HG03064 (cell line): ENCODE measurements at regions not wholly inside any gene's neighbourhood (a gene's known extent, or its start where the extent isn't known, plus 50 kb on each side); places are given as distances from the start of the nearest gene placed in this dataset.

Source experiments
- ATAC-seq: cut with Tn5 transposase; IDR thresholded peaks from one replicate; pipeline ENCODE4 v1.9.1; 2021; ENCODE audit warnings: low read depth; ENCODE audit not compliant: unreplicated experiment

DNA sequence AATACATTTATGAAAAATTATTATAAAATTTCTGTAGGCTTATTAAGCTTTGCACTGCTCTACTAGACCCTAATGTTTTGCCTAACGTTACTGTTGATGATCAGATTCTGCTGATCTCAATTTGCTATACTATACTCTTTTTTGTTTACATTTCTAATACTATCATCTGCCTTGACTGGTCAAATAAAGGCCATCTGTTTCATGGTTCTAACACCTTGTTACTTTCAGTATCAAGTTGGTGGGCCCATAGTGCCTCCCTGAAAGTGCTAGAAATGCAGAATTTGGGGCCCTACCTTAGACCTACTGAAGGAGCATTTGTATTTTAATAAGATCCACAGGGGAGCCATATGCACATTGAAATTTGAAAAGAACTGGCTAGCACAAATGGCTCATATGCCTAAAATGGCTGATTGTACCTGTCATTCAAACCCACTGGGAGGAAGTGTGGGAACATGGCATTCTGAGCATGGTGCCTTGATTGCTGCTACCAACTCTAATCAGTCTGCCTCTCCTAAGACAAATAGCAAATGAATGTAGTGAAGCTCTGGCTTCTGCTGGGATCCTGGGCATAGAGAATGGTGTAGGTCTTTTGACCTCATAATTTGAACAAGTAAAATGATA, 199.1 kb upstream of the BTBD3 start:
- no peak for ATAC-seq

GRCh38 chr20:11719153-11719552, 198.5 kb upstream of the BTBD3 start:
- no peak for ATAC-seq

- no peak for ATAC-seq
Measured at GRCh38 chr20:11721411-11721810, 196.3 kb upstream of the BTBD3 start.

- ATAC-seq, result no peak
Measured at GRCh38 chr20:11724097-11724496, 193.6 kb upstream of the BTBD3 start.

- ATAC-seq, result no peak
Measured at GRCh38 chr20:11726026-11726425, 191.7 kb upstream of the BTBD3 start.

DNA sequence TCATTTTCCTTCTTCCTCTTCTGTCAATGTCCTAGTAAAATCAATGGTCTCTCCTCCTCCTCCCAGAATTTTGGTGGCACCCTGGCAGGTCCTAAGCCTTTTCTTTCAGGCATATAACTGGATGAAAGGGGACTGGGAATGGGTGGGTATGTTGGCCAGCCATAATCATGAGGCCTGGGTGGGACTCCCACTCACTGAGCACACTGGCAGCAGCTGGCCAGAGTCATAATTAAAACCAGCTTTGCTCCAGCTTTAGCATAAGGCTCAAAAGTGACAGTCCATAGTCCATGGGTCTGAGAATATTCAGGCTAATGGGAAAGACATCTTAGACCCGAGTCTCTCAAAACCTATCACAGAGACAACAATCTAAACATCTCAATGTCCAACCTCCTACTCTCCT, 190.0 kb upstream of the BTBD3 start:
- no peak for ATAC-seq

GRCh38 chr20:11728937-11729336, 188.8 kb upstream of the BTBD3 start:
- no peak for ATAC-seq

- no peak for ATAC-seq
Measured at GRCh38 chr20:11729806-11730205, 187.9 kb upstream of the BTBD3 start.

DNA sequence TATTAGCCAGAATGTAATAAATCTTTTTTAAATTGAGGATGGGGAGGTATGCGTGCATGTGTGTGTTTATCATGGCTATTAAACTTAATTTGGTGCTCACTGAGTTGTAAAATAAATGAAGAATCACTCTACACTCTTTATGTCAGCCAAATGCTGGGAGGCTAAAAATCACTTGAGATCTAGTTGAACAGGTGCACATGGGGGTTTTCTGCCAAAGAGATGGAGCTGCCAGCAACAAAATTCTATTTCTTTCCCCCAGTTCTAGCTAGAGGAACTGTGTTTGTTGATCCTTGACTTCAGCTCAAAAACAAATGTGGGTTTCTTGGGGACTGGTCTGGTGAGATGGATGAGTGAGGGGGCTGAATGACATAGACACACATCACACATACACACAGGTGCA, 183.3 kb upstream of the BTBD3 start:
- no peak for ATAC-seq

GRCh38 chr20:11738852-11739251, 178.8 kb upstream of the BTBD3 start:
- ATAC-seq, result no peak

GRCh38 chr20:11740975-11741374, 176.7 kb upstream of the BTBD3 start:
- ATAC-seq, result no peak

DNA sequence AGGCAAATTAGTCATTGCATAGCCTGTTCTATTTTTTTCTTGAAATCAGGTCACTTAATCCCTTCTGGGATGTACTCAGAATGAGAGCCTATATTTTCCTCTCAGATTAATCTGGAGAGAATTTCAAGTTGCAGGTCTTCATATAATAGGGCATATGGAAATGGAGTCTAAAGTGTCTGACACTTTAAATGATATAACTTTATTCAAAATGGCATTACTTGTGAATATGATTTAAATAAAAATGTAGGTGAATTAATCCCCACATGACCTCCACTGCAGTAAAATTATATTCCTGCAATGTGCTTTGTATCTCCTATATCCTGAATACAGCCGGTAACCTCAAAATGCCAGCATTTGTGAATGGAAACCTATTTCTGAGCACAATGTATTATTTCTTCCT, 172.5 kb upstream of the BTBD3 start:
- no peak for ATAC-seq

DNA sequence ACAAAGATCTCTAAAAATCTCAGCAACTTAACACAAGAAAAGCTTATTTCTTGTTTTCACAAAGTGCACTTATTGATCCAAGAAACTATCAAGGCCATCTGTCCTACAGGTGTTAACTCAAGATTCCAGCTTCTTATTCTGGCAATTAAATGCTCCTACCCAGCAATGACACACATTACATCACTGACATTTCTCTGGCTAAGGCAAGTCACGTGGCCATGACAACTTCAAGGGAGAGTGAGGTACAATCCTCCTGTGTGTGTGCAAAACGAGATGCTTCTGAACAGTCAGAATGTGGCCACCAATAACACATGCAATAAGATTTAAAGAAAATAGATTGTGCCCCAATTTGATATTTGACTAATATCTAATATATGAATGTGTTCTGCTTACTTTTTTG, 169.3 kb upstream of the BTBD3 start:
- ATAC-seq, result no peak

DNA sequence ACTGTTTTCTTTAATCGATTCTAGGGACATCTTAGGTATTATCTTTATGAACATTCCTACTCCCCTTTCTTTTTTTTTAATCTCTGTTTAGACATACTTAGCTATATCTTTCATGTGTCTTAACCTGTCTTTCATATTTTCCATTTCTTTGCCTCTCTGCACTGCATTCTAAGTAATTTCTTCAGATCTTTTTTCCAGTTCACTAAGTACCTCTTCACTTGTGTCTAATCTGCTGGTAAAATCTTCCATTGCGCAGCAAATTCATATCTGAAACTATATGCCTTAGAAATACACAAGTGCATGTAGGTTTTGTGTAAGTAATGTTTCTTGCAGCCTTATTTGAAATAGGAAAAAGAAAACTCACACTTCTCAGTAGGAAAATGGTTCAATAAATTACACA, 165.4 kb upstream of the BTBD3 start:
- ATAC-seq, result no peak

GRCh38 chr20:11753155-11753554, 164.5 kb upstream of the BTBD3 start:
- no peak for ATAC-seq

DNA sequence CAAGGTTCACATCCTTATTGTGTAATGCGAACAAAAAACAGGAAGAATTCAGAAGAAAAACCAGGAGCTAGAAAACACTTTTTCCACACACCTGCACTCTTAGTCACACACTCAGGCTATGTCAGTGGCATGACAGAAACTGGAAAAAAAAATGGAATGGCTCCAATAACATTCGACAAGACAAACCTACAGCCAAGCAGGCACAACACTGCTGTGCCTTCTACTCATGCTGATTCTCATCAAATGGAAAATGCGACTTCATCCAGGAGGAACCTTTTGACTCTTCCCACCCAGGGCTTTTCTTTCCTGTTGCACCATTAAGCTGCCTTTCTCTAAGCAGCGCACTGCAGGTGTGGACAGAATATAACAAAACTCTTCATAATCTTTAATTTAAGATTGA, 163.2 kb upstream of the BTBD3 start:
- no peak for ATAC-seq

DNA sequence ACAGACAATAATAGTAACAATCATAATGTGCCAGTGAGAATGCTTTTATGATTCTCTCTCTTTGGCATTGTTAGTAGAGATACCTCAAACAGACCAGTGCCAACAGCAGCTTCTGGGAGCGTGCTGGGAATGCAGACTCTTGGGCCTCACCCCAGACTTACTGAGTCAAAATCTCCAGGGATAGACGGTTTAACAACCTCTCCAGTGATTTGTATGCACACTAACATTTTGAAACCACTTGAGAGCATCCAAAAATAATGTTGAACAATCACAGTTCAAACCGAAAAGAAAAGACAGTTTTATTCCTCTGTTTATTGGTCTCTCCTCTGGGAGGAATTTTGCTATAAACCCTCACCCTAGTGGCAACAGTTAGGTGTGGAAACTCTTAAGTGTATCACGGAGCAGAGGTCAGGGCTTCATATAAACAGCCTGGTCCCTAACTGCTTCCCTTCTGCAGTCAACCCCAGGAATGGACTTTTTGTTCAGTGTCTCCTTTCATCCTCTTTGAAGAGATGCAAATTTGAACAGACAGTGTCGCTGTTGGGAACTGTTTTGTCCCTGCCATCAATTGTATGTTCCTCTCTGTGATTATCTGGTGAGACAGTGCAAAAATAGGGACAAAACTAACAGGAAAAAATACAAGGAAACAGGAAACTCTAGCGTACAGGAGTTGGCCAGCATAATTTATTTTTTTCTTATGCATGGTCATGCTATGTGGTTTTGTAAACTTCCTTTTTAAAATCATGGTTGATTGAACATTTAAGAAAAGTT, 162.4 kb upstream of the BTBD3 start:
- ATAC-seq, result no peak

GRCh38 chr20:11761497-11761896, 156.2 kb upstream of the BTBD3 start:
- no peak for ATAC-seq

- no peak for ATAC-seq
Measured at GRCh38 chr20:11766961-11767360, 150.7 kb upstream of the BTBD3 start.

- ATAC-seq, result no peak
Measured at GRCh38 chr20:11769825-11770224, 147.9 kb upstream of the BTBD3 start.

- no peak for ATAC-seq
Measured at GRCh38 chr20:11772226-11772730, 145.4 kb upstream of the BTBD3 start.

GRCh38 chr20:11776687-11777086, 141.0 kb upstream of the BTBD3 start:
- ATAC-seq, result no peak
